GM23338 (cell line): ENCODE measurements at regions not wholly inside any gene's neighbourhood (a gene's known extent, or its start where the extent isn't known, plus 50 kb on each side); places are given as distances from the start of the nearest gene placed in this dataset.
A peak's percentile ranks its signal among the peaks of the same experiment; 100 is the strongest.

ENCODE experiments used
- ATAC-seq: fragments of 200-7000 bp; cut with Tn5 transposase; 3 replicates; pipeline ENCODE4 v1.9.1; 2020
- DNase-seq: peaks from one replicate; pipeline ENCODE4 v3.0.0-alpha.2; 2015; ENCODE audit warnings: low spot score
- H2AFZ ChIP-seq: fragments of 200-600 bp; sonication (generic); 2 replicates; pipeline ENCODE4 v1.8.0; 2016; ENCODE audit warnings: antibody characterized with exemption, mild to moderate bottlenecking, moderate library complexity
- H3F3A ChIP-seq: fragments of 200-600 bp; sonication (generic); replicated peaks from 2 replicates; pipeline ENCODE4 v1.8.0; 2017; ENCODE audit warnings: antibody characterized with exemption, mixed run types, low read depth
- H3K27ac ChIP-seq: fragments of 200-600 bp; sonication (generic); 2 replicates; pipeline ENCODE4 v1.6.1; 2016; ENCODE audit warnings: low read depth
- H3K27me3 ChIP-seq: fragments of 200-600 bp; sonication (generic); 2 replicates; pipeline ENCODE4 v1.8.0; 2016; ENCODE audit warnings: mild to moderate bottlenecking, mixed run types, moderate library complexity; ENCODE audit not compliant: insufficient read depth
- H3K36me3 ChIP-seq: fragments of 200-600 bp; sonication (generic); 2 replicates; pipeline ENCODE4 v1.8.0; 2016; ENCODE audit warnings: mild to moderate bottlenecking; ENCODE audit not compliant: insufficient read depth
- H3K4me1 ChIP-seq: fragments of 200-600 bp; sonication (generic); 2 replicates; pipeline ENCODE4 v1.8.0; 2016; ENCODE audit warnings: mild to moderate bottlenecking, moderate library complexity; ENCODE audit not compliant: insufficient read depth
- H3K4me2 ChIP-seq: fragments of 200-600 bp; sonication (generic); 2 replicates; pipeline ENCODE4 v1.7.1; 2017; ENCODE audit warnings: mixed run types
- H3K4me3 ChIP-seq: fragments of 200-600 bp; sonication (generic); 2 replicates; pipeline ENCODE4 v1.6.1; 2016; ENCODE audit warnings: mixed run types
- H3K79me2 ChIP-seq: fragments of 200-600 bp; sonication (generic); replicated peaks from 2 replicates; pipeline ENCODE4 v1.8.0; 2017; ENCODE audit warnings: mild to moderate bottlenecking; ENCODE audit not compliant: insufficient read depth
- H3K9me2 ChIP-seq: fragments of 200-600 bp; sonication (generic); 2 replicates; pipeline ENCODE4 v1.8.0; 2017; ENCODE audit not compliant: insufficient read depth
- H4K20me1 ChIP-seq: fragments of 200-600 bp; sonication (generic); replicated peaks from 2 replicates; pipeline ENCODE4 v1.8.0; 2017; ENCODE audit warnings: mild to moderate bottlenecking; ENCODE audit not compliant: insufficient read depth
- H3K27ac Mint-ChIP-seq: 2 replicates; pipeline ENCODE4 v1.8.0; 2020; ENCODE audit warnings: inconsistent platforms, mild to moderate bottlenecking, moderate library complexity, mixed read lengths
- H3K27me3 Mint-ChIP-seq: 3 replicates; pipeline ENCODE4 v1.8.0; 2022; ENCODE audit warnings: low read depth, mild to moderate bottlenecking, moderate library complexity, mixed read lengths, inconsistent platforms; ENCODE audit not compliant: insufficient read depth, poor library complexity
- H3K36me3 Mint-ChIP-seq: 3 replicates; pipeline ENCODE4 v1.8.0; 2021; ENCODE audit warnings: low read depth, mild to moderate bottlenecking, inconsistent platforms, moderate library complexity, mixed read lengths
- H3K4me1 Mint-ChIP-seq: 3 replicates; pipeline ENCODE4 v1.8.0; 2020; ENCODE audit warnings: mild to moderate bottlenecking, inconsistent platforms, mixed read lengths
- H3K4me3 Mint-ChIP-seq: 3 replicates; pipeline ENCODE4 v1.8.0; 2021; ENCODE audit warnings: moderate library complexity, mild to moderate bottlenecking, inconsistent platforms, mixed read lengths
- H3K9me3 Mint-ChIP-seq: 3 replicates; pipeline ENCODE4 v1.8.0; 2020; ENCODE audit warnings: moderate library complexity, mild to moderate bottlenecking, inconsistent platforms, mixed read lengths
- CREB1 ChIP-seq: fragments of 250-450 bp; sonication (Bioruptor Pico); IDR thresholded peaks from 2 replicates; pipeline ENCODE4 v1.5.0; 2020; ENCODE audit warnings: low read depth, mild to moderate bottlenecking, moderate library complexity
- CTCF ChIP-seq, 2 experiments: fragments of 200-600 bp in 1 of 2; sonication (generic) in 1 of 2; conservative IDR thresholded peaks; 2 replicates each; pipeline versions ENCODE4 v1.5.1 to v1.6.1; 2016 to 2017; ENCODE audit warnings: antibody characterized with exemption in 2 of 2, low read depth in 2 of 2, mild to moderate bottlenecking in 2 of 2, moderate library complexity in 1 of 2
- ETS1 ChIP-seq: IDR thresholded peaks from 2 replicates; pipeline ENCODE4 v1.6.1; 2016; ENCODE audit warnings: antibody characterized with exemption
- EZH2 ChIP-seq: fragments of 200-600 bp; sonication (generic); IDR thresholded peaks from one replicate; pipeline ENCODE4 v1.8.0; 2017; ENCODE audit warnings: antibody characterized with exemption, mild to moderate bottlenecking, low read depth; ENCODE audit not compliant: unreplicated experiment
- EZH2phosphoT487 ChIP-seq: fragments of 200-600 bp; sonication (generic); IDR thresholded peaks from one replicate; pipeline ENCODE4 v1.8.1; 2018; ENCODE audit warnings: antibody characterized with exemption; ENCODE audit not compliant: unreplicated experiment
- JUNB ChIP-seq: IDR thresholded peaks from one replicate; pipeline ENCODE4 v1.6.1; 2016; ENCODE audit warnings: antibody characterized with exemption; ENCODE audit not compliant: unreplicated experiment
- NANOG ChIP-seq: IDR thresholded peaks from 2 replicates; pipeline ENCODE4 v1.6.1; 2016; ENCODE audit warnings: antibody characterized with exemption, borderline replicate concordance
- POLR2AphosphoS5 ChIP-seq: IDR thresholded peaks from 2 replicates; pipeline ENCODE4 v1.6.1; 2016; ENCODE audit warnings: antibody characterized with exemption, low read depth
- REST ChIP-seq: IDR thresholded peaks from one replicate; pipeline ENCODE4 v1.6.1; 2018; ENCODE audit warnings: antibody characterized with exemption; ENCODE audit not compliant: unreplicated experiment
- STAT1 ChIP-seq: IDR thresholded peaks from one replicate; pipeline ENCODE4 v1.6.1; 2016; ENCODE audit warnings: antibody characterized with exemption; ENCODE audit not compliant: unreplicated experiment
- ZNF114 ChIP-seq: fragments of 250-450 bp; sonication (Bioruptor Pico); IDR thresholded peaks from 2 replicates; pipeline ENCODE4 v1.5.0; 2020; ENCODE audit warnings: mild to moderate bottlenecking, moderate library complexity
- ZNF331 ChIP-seq: fragments of 250-450 bp; sonication (Bioruptor Pico); IDR thresholded peaks from 2 replicates; pipeline ENCODE4 v1.5.0; 2020; ENCODE audit warnings: low read depth, mild to moderate bottlenecking, moderate library complexity
- ZNF462 ChIP-seq: fragments of 250-450 bp; sonication (Bioruptor Pico); IDR thresholded peaks from 2 replicates; pipeline ENCODE4 v1.5.0; 2020; ENCODE audit warnings: mild to moderate bottlenecking, moderate library complexity

- Histone ChIP-seq H3F3A (peaks cover 19% of the 10 kb centered on the region; the same call in 1 of the 2 replicates), H3K27ac (peak overlapping the region; percentile 95), H3K4me1 (peaks cover 41% of the 10 kb centered on the region), H3K4me2 (peak overlapping the region; percentile 26), H3K79me2 (no peaks in the 10 kb centered on the region), H3K9me2 (no peaks in the 10 kb centered on the region), H3K36me3 (no peaks in the 10 kb centered on the region), H3K27me3 (no peaks in the 10 kb centered on the region), H3K4me3 (no peak overlapping the region), H4K20me1 (no peaks in the 10 kb centered on the region), H2AFZ (no peak overlapping the region)
- TF ChIP-seq ZNF114 (CRISPR knock-in tag) (no peak), NANOG (no peak), ZNF462 (CRISPR knock-in tag) (no peak), ETS1 (no peak), EZH2phosphoT487 (no peak), EZH2 (no peak), CTCF (conservative IDR thresholded peaks at IDR 0.05; ENCODE audit: low read depth in 2 of 2) (no peak), ZNF331 (CRISPR knock-in tag) (no peak), POLR2AphosphoS5 (no peak), STAT1 (no peak), CREB1 (no peak), JUNB (no peak), REST (no peak)
- peaks cover 5% of the 10 kb centered on the region for H3K27me3 Mint-ChIP-seq
- H3K9me3 Mint-ChIP-seq, result no peaks in the 10 kb centered on the region
- ATAC-seq, result no peak
- H3K4me3 Mint-ChIP-seq, result no peak overlapping the region; the same call in 2 of the 3 replicates
- DNase-seq, result no peak
- peaks cover 6% of the 10 kb centered on the region; the same call in 1 of the 3 replicates for H3K36me3 Mint-ChIP-seq
- H3K27ac Mint-ChIP-seq, result peak overlapping the region; percentile 47
- peaks cover 55% of the 10 kb centered on the region for H3K4me1 Mint-ChIP-seq
Observed at GRCh38 chr10:21284301-21284700, 241.2 kb downstream of the SKIDA1 start.
